HCT116 (cell line): ENCODE measurements at regions not wholly inside any gene's neighbourhood (a gene's known extent, or its start where the extent isn't known, plus 50 kb on each side); places are given as distances from the start of the nearest gene placed in this dataset.

Source experiments
- ATF3 ChIP-seq: IDR thresholded peaks from 2 replicates; pipeline ENCODE4 v1.6.1; 2012
- CTCF ChIP-seq, 3 experiments: fragments of 200-600 bp in 1 of 3; sonication (generic) in 1 of 3; IDR thresholded peaks in 2 of 3; conservative IDR thresholded peaks in 1 of 3; 2 replicates each; pipeline ENCODE4 v1.5.1; 2012 to 2017; ENCODE audit warnings: low read depth in 2 of 3, low read length in 2 of 3, antibody characterized with exemption in 1 of 3, borderline replicate concordance in 1 of 3, control low read depth in 1 of 3, mild to moderate bottlenecking in 1 of 3, mixed read lengths in 1 of 3, mixed run types in 1 of 3, moderate library complexity in 1 of 3; ENCODE audit not compliant: insufficient read depth in 1 of 3
- EGR1 ChIP-seq: IDR thresholded peaks from 2 replicates; pipeline ENCODE4 v1.6.1; 2012; ENCODE audit warnings: low read depth
- EZH2phosphoT487 ChIP-seq: fragments of 200-600 bp; IDR thresholded peaks from 2 replicates; pipeline ENCODE4 v1.6.1; 2018; ENCODE audit warnings: antibody characterized with exemption, borderline replicate concordance
- JUND ChIP-seq: IDR thresholded peaks from 2 replicates; pipeline ENCODE4 v1.6.1; 2012
- POLR2A ChIP-seq: IDR thresholded peaks from 2 replicates; pipeline ENCODE4 v1.7.0; 2011; ENCODE audit warnings: borderline replicate concordance; ENCODE audit not compliant: insufficient read depth, insufficient read length; ENCODE audit errors: extremely low read depth
- POLR2AphosphoS5 ChIP-seq: IDR thresholded peaks from 2 replicates; pipeline ENCODE4 v1.6.1; 2011; ENCODE audit warnings: mild to moderate bottlenecking, low read depth, low read length, moderate library complexity
- RAD21 ChIP-seq: IDR thresholded peaks from 2 replicates; pipeline ENCODE4 v1.6.1; 2012; ENCODE audit warnings: low read depth, mild to moderate bottlenecking
- REST ChIP-seq: IDR thresholded peaks from 2 replicates; pipeline ENCODE4 v1.6.1; 2012; ENCODE audit warnings: low read depth
- SIN3A ChIP-seq: IDR thresholded peaks from 2 replicates; pipeline ENCODE4 v1.6.1; 2012; ENCODE audit warnings: low read depth
- SP1 ChIP-seq: IDR thresholded peaks from 2 replicates; pipeline ENCODE4 v1.6.1; 2012; ENCODE audit warnings: low read depth
- YY1 ChIP-seq: IDR thresholded peaks from 2 replicates; pipeline ENCODE4 v1.6.1; 2011; ENCODE audit warnings: low read length, low read depth, moderate library complexity, mild to moderate bottlenecking; ENCODE audit not compliant: insufficient replicate concordance; ENCODE audit errors: extremely low read depth
- ZNF274 ChIP-seq: fragments of 200-500 bp; sonication (Bioruptor generic); IDR thresholded peaks from 2 replicates; pipeline ENCODE4 v1.6.1; 2014; ENCODE audit warnings: mild to moderate bottlenecking, low read depth, low read length, inconsistent platforms

GRCh38 chr5:100706776-100707175 is 171.6 kb downstream of the FAM174A start:
- TF ChIP-seq POLR2A (no peak), CTCF (IDR thresholded peaks at IDR 0.05 in 2 of 3, conservative IDR thresholded peaks at IDR 0.05 in 1 of 3; ENCODE audit: borderline replicate concordance in 1 of 3, insufficient read depth in 1 of 3, low read depth in 2 of 3, low read length in 2 of 3) (peak in 2 of 3 experiments; percentile 14 to 36; a peak in 2 of 6 replicates), POLR2AphosphoS5 (no peak), RAD21 (no peak), ZNF274 (no peak), REST (no peak), EZH2phosphoT487 (no peak), EGR1 (no peak), YY1 (no peak), JUND (no peak), SIN3A (no peak), SP1 (no peak), ATF3 (no peak)
